T1000 (cell line): ENCODE measurements at regions not wholly inside any gene's neighbourhood (a gene's known extent, or its start where the extent isn't known, plus 50 kb on each side); places are given as distances from the start of the nearest gene placed in this dataset.
"Not testable (repeated sequence)": the region's sequence is repeated elsewhere in the genome, so short reads cannot be mapped to it uniquely, and the experiment has no call there.

ENCODE experiments used
- DNase-seq: peaks from one replicate; lab custom pipeline; 2025; ENCODE audit warnings: mixed read lengths; lab: John Stamatoyannopoulos, UW

GRCh38 chr3:101950510-101950909 lies 101.2 kb downstream of the NFKBIZ start:
- DNase-seq, result no peak

GRCh38 chr3:101950985-101951733 lies 101.8 kb downstream of the NFKBIZ start:
- no peak for DNase-seq

GRCh38 chr3:101954361-101954760 lies 105.0 kb downstream of the NFKBIZ start:
- no peak for DNase-seq

- no peak for DNase-seq
Observed at GRCh38 chr3:101954936-101955335, 105.6 kb downstream of the NFKBIZ start.

GRCh38 chr3:101962055-101962454 lies 112.7 kb downstream of the NFKBIZ start:
- no peak for DNase-seq

GRCh38 chr3:101963902-101964362 lies 114.6 kb downstream of the NFKBIZ start:
- no peak for DNase-seq

GRCh38 chr3:101964861-101965260 lies 115.5 kb downstream of the NFKBIZ start:
- DNase-seq, result no peak

GRCh38 chr3:101966226-101966625 lies 116.9 kb downstream of the NFKBIZ start:
- DNase-seq, result no peak

GRCh38 chr3:101970212-101970611 lies 120.9 kb downstream of the NFKBIZ start:
- DNase-seq, result no peak

GRCh38 chr3:101970905-101971304 lies 121.6 kb downstream of the NFKBIZ start:
- no peak for DNase-seq

GRCh38 chr3:101972430-101973162 lies 123.3 kb downstream of the NFKBIZ start:
- DNase-seq, result no peak

GRCh38 chr3:101973163-101973505 lies 123.8 kb downstream of the NFKBIZ start:
- no peak for DNase-seq

GRCh38 chr3:101975415-101975814 lies 126.1 kb downstream of the NFKBIZ start:
- not testable (repeated sequence) for DNase-seq

- DNase-seq, result no peak
Observed at GRCh38 chr3:101976473-101976872, 127.2 kb downstream of the NFKBIZ start.

- no peak for DNase-seq
Observed at GRCh38 chr3:101978348-101978747, 129.0 kb downstream of the NFKBIZ start.

GRCh38 chr3:101979033-101979432 lies 129.7 kb downstream of the NFKBIZ start:
- no peak for DNase-seq

- DNase-seq, result no peak
Observed at GRCh38 chr3:101984356-101984755, 135.0 kb downstream of the NFKBIZ start.

GRCh38 chr3:101988596-101988995 lies 139.3 kb downstream of the NFKBIZ start:
- no peak for DNase-seq

- DNase-seq, result no peak
Observed at GRCh38 chr3:101989578-101990200, 140.4 kb downstream of the NFKBIZ start.

- no peak for DNase-seq
Observed at GRCh38 chr3:101992863-101993262, 143.5 kb downstream of the NFKBIZ start.

GRCh38 chr3:101994386-101994785 lies 145.1 kb downstream of the NFKBIZ start:
- DNase-seq, result no peak

GRCh38 chr3:101995371-101996046 lies 146.2 kb downstream of the NFKBIZ start:
- DNase-seq, result no peak
